GM18907 (cell line): ENCODE measurements at regions not wholly inside any gene's neighbourhood (a gene's known extent, or its start where the extent isn't known, plus 50 kb on each side); places are given as distances from the start of the nearest gene placed in this dataset.

Experiments used
- ATAC-seq: cut with Tn5 transposase; IDR thresholded peaks from one replicate; pipeline ENCODE4 v1.9.1; 2021; ENCODE audit warnings: mild to moderate bottlenecking, moderate library complexity; ENCODE audit not compliant: unreplicated experiment

DNA sequence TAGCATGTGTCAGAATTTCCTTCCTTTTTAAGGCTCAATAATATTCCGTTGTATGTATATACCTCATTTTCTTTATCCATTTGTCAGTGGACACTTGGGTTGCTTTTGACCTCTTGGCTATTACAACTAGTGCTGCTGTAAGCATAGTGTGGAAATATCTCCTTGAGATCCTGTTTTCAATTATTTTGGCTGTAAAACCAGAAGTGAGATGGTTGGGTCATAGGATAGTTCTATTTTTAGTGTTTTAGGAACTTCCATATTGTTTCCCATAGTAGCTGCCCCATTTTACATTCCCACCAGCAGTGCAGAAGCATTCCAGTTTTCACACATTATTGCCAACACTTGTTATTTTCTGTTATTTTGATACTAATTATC, 70.4 kb upstream of the C15orf39 start:
- ATAC-seq = no peak

DNA sequence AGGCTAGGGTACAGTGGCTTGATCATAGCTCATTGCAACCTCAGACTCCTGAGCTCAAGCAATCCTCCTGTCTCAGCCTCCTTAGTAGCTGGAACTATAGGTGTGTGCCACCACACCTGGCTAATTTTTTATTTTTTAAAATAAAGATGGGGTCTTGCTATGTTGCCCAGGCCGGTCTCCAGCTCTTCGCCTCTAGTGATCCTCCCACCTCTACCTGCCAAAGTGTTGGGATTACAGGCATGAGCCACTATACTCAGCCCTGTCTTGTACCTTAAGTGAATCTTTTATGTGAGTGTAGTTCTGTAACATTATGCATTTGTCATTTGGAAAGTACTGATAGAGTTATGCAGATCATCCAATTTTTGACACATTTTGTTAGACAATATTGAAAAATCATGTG, 66.9 kb upstream of the C15orf39 start:
- no peak for ATAC-seq

DNA sequence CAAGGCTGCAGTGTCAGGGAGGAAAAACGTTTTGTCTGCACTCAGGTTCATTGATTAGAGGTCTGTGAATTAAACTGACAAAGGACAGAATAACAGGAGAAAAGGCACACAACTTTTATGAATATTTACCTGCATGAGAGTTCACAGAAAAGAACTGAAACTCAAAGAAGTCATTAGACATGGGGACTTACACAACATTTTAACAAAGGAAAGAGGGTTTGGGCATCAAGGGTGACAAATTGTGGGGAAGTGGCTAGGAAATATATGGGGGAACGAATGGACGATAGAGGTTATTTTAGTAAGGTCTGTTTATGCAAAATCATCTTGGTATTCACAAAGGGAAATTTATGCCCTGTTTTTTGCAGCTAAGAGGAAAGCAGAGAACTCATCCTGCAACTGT, 65.6 kb upstream of the C15orf39 start:
- no peak for ATAC-seq

DNA sequence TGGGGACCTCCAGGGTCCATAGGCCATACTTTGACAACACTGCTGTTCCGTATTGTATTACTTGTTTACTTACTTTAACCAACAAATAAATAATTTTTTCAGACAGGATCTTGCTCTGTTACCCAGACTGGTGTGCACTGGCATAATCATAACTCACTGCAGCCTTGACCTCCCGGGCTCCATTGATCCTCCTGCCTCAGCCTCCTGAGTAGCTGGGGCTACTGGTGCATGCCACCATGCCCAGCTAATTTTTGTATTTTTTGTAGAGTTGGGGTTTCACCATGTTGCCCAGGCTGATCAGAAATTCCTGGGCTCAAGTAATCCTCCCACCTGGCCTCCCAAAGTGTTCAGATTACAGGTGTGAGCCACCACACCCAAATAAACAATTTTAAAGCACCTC, 64.9 kb upstream of the C15orf39 start:
- no peak for ATAC-seq

DNA sequence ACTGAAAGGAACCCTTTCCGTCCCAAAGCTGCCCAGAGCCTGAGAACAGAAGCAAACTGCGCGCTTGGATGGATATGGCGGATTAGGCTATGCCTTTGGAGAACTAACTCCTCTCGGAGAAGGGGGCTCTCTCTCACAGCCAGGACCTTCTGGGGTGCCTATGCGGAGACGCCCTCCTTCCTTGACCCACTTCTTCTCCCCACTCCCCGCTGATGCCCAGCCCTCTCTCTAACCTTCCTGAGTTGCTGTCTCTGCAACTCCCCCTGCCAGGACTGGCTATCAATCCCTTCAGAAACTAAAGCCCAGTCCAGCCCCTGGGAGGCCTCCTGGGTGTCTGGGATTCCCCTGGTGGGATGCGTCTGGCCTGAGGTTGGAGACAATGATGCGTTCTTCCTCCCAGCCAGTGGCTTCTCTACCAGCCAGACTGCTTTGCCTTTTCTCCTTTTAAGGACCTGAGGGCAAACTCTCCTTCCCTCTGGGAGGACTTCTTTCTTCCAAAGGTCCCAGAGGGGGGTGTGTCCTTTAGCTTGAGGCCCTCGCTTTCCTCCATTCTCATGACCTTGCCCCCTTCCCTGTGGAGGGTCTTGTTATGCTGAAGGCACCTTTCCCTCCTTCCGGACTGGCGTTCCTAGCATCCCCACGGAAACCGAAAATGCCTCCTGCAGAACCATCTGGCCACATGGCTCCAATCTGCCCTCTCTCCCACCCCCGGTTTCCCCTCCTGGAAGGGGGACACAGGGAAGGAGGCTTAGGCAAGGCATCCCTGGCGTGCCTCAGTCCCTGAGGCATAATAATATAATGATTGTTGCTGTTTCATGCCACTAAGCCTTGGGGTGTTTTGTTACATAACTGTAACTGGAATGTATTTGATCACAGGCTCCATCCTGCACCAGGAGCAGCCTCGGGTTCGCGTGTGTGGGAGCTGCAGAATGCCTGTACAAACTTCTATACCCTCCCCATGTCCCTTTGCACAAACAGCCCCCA, 63.4 kb upstream of the C15orf39 start:
- no peak for ATAC-seq

DNA sequence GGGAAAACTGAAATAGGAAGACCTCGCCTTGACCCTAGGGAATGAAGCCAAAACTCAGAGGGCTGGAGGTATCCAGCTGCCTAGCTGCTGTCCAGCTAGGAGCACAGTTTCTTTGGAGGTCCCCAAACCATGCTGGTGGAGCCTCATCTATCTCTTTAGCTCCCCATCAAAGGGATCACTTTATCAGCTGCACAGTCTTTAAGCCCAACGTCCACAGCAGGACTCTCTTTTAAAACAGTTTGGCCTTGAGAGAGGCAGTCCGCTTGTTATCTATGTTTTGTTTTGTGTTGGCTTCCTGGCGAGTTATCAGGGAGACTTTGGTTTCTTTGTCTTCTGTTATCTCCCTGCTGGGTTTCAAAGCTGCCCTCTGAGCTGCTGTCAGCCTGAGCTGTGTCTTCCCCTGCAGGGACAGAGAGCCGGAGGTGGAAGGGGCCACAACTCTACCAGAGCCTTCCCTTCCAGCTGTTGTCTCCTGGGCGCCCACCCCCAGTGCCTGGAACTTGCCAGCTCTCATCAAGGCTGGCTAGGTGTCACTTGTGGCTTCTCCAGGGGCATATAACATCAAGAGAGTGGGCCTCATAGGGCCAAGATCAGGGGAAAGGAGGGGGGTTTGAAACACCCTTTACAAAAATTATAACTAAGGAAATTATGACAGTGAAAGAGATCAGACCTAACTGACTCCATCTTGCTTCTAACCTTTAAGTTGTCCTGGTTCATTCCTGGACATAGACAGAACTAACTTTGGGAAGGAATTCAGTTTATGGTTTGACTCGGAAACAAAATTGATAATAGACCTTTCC, 61.4 kb upstream of the C15orf39 start:
- no peak for ATAC-seq

DNA sequence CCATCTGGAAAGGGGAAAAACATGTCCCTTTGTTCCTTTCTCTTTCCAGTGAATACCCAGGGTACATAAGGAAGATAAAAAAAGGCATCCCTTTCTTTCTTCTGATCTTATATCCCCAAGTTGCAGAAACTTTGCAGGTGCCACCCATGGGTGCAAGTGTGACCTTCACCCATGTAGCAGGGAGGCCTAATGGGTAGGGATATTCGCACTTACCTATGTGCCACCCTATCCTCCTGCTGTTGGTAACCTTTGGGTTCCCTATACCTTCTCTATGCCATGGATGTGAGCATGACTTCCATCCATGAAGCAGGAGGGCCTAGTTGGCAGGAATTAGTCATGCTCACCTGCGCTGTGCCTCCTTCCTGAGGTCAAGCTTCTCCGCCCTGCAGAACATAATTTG, 59.2 kb upstream of the C15orf39 start:
- no peak for ATAC-seq

DNA sequence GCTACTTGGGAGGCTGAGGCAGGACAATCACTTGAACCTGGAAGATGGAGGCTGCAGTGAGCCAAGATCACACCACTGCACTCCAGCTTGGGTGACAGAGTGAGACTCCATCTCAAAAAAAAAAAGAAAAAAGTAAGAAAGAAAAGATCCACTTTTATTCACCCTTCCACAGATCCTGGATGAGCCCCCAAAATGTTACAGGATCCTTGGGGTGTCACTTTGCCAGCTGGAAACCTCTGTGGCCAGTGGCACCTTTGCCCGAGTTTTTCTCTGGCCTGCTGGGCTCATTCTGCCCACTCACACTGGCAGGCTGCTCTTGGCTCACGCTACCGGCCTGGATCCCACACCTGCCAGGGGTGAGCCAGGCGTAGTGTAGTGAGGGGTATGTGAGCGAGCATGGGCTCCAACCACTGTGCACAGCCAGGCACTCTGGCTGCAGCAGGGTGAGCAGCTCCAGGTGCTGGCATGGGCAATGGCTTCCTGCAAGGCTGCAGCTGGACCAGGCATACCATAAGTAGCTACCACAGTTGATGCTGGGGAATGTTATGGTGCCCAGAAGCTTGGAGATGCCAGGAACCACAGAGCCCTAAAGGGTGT, 57.8 kb upstream of the C15orf39 start:
- no peak for ATAC-seq

DNA sequence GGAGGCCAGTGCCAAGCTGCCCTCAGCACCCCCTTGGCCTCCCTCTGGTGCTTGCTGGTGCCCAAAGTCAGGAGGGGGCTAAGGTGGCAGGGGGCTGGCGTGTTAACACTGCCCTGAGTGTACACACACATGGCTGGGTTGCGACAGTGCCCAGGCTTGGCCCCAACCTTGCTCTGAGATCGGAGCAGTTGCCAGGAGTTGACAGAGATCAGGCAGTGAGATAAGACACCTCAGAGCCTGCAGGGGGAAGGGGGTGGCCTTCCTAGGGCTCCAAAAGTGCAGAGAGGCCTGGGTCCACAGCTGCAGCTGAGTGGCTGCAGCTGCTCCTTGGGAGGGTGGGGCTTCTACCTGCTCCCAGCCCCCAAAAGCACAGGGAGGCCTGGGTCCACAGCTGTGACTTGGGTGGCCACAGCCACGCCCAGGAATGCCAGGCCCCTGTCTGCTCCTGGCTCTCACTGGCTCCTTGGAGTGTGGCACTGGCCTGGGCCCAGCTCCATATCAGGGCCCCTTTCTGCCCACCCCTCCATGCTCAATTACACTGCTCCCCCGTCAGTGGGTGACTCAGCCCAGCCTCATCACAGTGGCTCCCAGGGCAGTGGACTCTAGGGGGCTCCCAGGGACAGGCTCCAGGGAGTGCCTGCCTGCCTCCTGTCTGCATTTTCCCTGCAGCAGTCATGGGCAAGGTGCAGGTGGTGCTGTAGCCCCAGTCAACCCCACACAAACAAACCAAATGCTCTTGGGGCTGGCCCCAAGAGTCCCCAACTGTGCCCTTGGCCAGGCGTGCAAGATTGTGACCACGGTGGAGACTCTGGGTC, 56.4 kb upstream of the C15orf39 start:
- ATAC-seq = no peak

DNA sequence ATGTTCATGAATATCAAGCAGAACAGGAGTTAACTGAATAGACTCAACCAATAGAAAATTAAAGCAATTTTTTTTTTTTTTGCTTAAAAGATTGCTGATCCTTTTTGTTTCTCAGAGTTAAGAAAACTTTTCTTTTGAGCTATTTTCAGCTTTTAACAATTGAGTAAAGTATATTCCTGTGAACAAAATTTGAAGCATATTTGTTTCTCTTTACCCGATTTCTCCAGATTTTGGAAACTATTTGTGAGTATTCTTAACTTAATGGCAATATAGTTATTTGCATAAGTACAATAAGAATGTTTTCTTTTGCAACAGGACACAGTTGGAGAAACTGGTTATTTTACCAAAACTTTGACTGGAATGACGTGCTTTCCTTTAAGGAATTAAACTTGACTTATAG, 53.4 kb upstream of the C15orf39 start:
- no peak for ATAC-seq

DNA sequence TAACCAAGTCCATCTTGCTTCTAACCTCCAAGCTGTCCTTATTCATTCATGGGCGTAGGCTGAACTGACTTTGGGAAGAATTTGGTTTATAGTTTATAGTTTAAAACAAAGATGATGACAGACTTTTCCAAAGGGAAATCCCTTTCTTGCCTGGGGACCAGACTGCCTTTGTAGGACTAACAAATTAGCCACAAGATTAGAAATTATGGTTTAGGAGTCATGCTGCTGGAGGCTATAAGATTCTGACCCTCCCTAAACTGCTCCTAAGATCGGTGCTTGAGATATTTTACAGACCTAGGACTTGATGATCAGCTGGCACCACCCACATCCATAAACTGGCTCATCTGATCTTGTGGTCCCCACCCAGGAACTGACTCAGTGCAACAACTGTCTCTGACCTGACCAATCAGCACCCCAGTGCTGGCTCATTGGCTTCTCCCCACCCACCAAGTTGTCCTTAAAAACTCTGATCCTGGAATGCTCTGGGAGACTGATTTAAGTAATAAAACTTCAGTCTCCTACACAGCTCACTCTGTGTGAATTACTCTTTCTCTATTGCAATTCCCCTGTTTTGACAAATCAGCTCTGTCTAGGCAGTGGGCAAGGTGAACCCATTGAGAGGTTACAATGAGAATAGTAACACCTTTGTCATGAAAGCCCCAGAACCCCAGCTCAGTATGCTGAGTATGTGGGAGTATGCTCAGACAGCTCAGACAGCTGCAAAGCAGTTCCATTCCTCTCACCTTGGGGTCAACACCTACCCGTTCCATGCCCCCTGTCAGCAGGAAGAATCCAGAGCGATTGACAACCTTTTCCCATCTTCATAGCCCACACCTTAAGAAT, 51.6 kb upstream of the C15orf39 start:
- no peak for ATAC-seq

DNA sequence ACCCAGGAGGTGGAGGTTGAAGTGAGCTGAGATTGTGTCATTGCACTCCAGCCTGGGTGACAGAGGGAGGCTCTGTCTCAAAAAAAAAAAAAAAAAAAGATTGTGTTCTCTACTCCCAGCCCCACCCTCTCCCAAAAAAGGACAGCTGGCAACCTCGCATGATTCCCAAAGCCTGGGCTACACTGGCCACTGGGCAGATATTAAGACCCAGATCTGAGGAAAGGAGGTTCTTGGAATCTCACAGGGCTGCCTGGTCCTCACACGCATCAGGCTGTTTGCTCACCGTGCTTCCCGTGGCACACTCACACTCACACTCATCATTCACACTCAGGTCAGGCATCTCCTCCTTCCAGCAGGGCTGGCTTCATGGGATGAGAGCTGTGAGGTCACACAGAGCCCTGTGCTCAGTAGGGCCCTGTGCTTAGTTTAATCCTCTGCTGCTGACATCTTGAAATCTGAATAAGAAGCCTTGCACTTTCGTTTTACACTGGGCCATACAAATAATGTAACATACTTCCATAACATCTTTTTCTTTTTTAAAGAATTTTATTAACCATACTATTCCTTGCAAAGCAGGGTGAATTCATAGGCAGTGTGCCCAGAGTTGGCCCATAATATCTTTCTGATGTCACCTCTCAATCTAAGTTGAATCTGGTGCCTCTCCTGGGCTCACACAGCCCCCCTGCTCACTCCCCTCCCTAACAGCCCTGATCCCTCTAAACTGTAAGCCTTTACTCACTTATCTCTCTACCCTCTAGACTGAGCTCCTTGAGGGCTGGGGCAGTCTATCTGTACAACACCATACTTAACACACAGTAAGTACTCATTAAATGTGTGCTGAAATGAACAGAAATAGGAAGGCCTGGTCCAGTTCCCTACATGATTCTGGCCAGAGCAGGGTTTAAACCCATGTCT, 50.2 kb upstream of the C15orf39 start:
- ATAC-seq = no peak
